ENCODE measurements at regions not wholly inside any gene's neighbourhood (a gene's known extent, or its start where the extent isn't known, plus 50 kb on each side); places are given as distances from the start of the nearest gene placed in this dataset.
A peak's percentile ranks its signal among the peaks of the same experiment; 100 is the strongest.

DNA sequence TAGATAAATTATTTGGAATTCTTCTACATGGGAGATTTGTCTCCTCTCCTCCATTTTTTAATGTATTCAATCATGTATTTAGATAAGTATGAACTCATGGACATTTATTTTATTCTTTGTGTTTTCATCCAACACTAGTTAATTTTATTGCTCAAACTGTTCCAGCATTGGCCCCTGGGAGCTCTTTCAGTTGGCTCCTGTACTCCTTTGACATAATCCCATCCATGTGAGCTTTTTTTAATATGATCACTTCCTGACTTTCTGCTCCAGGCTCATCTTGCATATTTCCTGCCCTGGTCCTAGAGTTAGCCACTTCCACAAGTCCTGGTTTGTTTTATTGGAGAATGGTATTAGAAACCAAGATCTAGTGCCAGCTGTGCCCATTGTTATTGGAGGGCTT lies 419.0 kb upstream of the CDH11 start:
- Histone ChIP-seq H3K4me3 (no peak overlapping the region), H3K4me1 (no peaks in the 10 kb centered on the region), H3K27me3 (no peaks in the 10 kb centered on the region), H3K4me2 (no peak overlapping the region), H3K9me3 (replicated peaks in 1 of 11) (peaks cover 0 to 9% (median 5%) of the 10 kb centered on the region in 11 experiments; a peak in 11 of 22 replicates), H4K20me1 (no peaks in the 10 kb centered on the region), H3K9ac (no peak overlapping the region), H3K36me3 (no peaks in the 10 kb centered on the region; a peak in 1 of 22 replicates), H3K27ac (no peak overlapping the region)
- TF ChIP-seq Cebpa-rat (IDR thresholded peaks at IDR 0.05), result no peak

- Histone ChIP-seq H3K36me3 (no peaks in the 10 kb centered on the region; a peak in 1 of 22 replicates), H3K27me3 (no peaks in the 10 kb centered on the region), H3K9me3 (replicated peaks in 1 of 11) (peaks cover 0 to 7% (median 0%) of the 10 kb centered on the region in 11 experiments; a peak in 2 of 22 replicates), H4K20me1 (no peaks in the 10 kb centered on the region), H3K4me2 (no peak overlapping the region), H3K27ac (no peak overlapping the region), H3K4me3 (no peak overlapping the region), H3K4me1 (no peaks in the 10 kb centered on the region), H3K9ac (no peak overlapping the region)
- TF ChIP-seq Cebpa-rat (IDR thresholded peaks at IDR 0.05), result no peak
These were observed 417.1 kb upstream of the CDH11 start for GRCh38 chr16:65538976-65539375.

DNA sequence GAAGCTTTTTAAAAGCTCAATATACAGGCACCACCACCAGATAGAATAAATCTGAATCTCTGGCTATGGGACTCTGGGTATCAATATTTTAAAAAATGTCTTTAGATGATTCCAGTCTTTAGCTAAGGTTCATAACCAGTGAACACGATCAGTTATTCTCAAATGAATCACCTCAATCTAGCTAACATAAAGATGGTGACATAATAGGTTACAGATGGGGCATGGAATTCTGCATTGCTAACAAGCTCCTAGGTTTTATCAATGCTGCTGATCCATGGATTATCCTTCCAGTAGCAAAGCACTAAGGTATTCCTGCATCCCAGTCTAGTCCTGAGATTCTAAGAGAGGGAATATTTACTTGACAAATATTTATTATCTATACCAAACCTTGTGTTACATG lies 415.5 kb upstream of the CDH11 start:
- H4K20me1 ChIP-seq, result no peaks in the 10 kb centered on the region
- peaks cover 0 to 7% (median 0%) of the 10 kb centered on the region in 11 experiments; a peak in 2 of 22 replicates for H3K9me3 ChIP-seq (replicated peaks in 1 of 11)
- H3K4me1 ChIP-seq, result no peaks in the 10 kb centered on the region
- H3K36me3 ChIP-seq, result no peaks in the 10 kb centered on the region
- no peaks in the 10 kb centered on the region for H3K27me3 ChIP-seq
- TF ChIP-seq Cebpa-rat (IDR thresholded peaks at IDR 0.05), result no peak
- no peak overlapping the region for H3K9ac ChIP-seq
- no peak overlapping the region for H3K27ac ChIP-seq
- H3K4me2 ChIP-seq, result no peak overlapping the region
- no peak overlapping the region for H3K4me3 ChIP-seq

DNA sequence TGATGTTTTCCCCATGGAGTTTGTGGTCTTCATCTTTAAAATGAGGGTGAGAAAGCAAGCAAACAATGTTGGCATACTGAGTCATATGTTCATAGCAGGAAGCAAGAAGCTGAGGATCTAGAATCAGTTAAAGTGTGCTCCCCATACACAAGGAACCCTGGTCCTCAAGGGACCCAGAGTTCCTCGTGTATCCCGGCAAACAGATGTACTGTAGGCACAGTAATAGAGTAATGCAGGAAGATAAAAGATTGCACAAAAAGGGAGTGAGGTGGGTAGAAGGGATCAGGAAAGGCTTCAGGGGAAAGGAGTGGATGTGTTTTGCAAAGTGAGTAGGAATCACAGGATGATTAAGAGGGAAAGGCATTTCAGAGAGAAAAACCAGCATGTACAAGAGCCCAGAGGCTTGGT lies 412.3 kb upstream of the CDH11 start:
- Histone ChIP-seq H3K36me3 (no peaks in the 10 kb centered on the region), H3K27ac (no peak overlapping the region), H3K4me1 (no peaks in the 10 kb centered on the region), H3K9ac (no peak overlapping the region), H3K4me2 (no peak overlapping the region), H3K27me3 (no peaks in the 10 kb centered on the region), H3K9me3 (replicated peaks in 1 of 11) (peaks cover 0 to 13% (median 8%) of the 10 kb centered on the region in 11 experiments; a peak in 10 of 22 replicates), H3K4me3 (no peak overlapping the region), H4K20me1 (no peaks in the 10 kb centered on the region)
- TF ChIP-seq Cebpa-rat (IDR thresholded peaks at IDR 0.05), result no peak

- no peak overlapping the region for H3K4me2 ChIP-seq
- no peak overlapping the region for H3K4me3 ChIP-seq
- H3K27me3 ChIP-seq, result no peaks in the 10 kb centered on the region
- no peaks in the 10 kb centered on the region for H4K20me1 ChIP-seq
- no peaks in the 10 kb centered on the region for H3K36me3 ChIP-seq
- no peak overlapping the region for H3K9ac ChIP-seq
- no peak for TF ChIP-seq Cebpa-rat (IDR thresholded peaks at IDR 0.05)
- H3K4me1 ChIP-seq, result no peaks in the 10 kb centered on the region
- H3K9me3 ChIP-seq (replicated peaks in 1 of 11), result peaks cover 11 to 22% (median 16%) of the 10 kb centered on the region in 11 experiments
- no peak overlapping the region for H3K27ac ChIP-seq
These were observed 411.0 kb upstream of the CDH11 start for GRCh38 chr16:65532846-65533245.

DNA sequence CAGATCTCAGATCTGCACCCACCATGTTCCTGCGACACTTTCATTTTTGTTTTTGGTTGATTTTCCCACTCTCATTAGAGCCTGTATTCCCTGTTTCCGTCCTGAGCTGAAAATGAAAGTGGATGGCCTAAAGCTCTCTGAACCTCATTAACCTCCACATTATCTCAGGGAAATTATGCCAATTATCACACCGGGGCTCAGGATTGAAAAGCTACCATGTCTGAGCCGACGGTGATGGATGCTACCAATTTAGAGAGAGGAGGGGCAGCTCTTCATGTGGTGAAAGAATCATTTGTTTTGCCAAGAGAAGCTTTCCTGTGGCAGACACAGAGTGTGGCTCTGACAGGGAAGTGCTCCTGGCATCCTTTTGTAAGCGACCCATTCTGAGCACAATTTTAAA lies 410.4 kb upstream of the CDH11 start:
- H3K4me3 ChIP-seq, result no peak overlapping the region
- H3K4me1 ChIP-seq, result no peaks in the 10 kb centered on the region
- no peak overlapping the region for H3K9ac ChIP-seq
- H3K27ac ChIP-seq, result no peak overlapping the region
- H3K36me3 ChIP-seq, result no peaks in the 10 kb centered on the region
- no peak for TF ChIP-seq Cebpa-rat (IDR thresholded peaks at IDR 0.05)
- no peak overlapping the region for H3K4me2 ChIP-seq
- no peaks in the 10 kb centered on the region for H4K20me1 ChIP-seq
- H3K9me3 ChIP-seq (replicated peaks in 1 of 11), result peaks cover 17 to 28% (median 22%) of the 10 kb centered on the region in 11 experiments
- H3K27me3 ChIP-seq, result no peaks in the 10 kb centered on the region

DNA sequence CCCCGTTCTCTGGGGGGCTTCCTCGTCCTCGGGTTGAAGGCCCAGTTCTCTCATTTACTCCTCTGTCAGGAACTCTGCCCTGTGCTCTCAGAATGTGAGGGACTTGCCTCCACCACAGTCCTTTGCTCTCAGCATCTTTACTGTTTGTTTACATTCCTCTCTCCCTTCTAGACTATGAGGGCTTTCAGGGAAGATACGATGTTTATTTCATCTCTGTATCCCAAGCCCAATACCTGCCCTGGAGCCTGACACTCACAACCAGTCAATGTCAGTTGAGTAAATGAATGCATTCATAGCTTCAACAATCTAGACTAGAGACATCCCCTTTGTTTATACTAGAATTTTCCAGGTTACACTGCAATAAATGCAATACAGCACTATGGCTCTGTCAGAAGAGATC lies 409.6 kb upstream of the CDH11 start:
- Histone ChIP-seq H3K36me3 (no peaks in the 10 kb centered on the region), H3K9me3 (replicated peaks in 1 of 11) (peaks cover 22 to 32% (median 27%) of the 10 kb centered on the region in 11 experiments), H3K27ac (no peak overlapping the region), H3K27me3 (no peaks in the 10 kb centered on the region), H3K4me2 (no peak overlapping the region), H3K4me1 (peaks cover 0 to 2% (median 0%) of the 10 kb centered on the region in 10 experiments; a peak in 1 of 20 replicates), H3K4me3 (no peak overlapping the region), H4K20me1 (no peaks in the 10 kb centered on the region), H3K9ac (no peak overlapping the region)
- TF ChIP-seq Cebpa-rat (IDR thresholded peaks at IDR 0.05), result no peak

DNA sequence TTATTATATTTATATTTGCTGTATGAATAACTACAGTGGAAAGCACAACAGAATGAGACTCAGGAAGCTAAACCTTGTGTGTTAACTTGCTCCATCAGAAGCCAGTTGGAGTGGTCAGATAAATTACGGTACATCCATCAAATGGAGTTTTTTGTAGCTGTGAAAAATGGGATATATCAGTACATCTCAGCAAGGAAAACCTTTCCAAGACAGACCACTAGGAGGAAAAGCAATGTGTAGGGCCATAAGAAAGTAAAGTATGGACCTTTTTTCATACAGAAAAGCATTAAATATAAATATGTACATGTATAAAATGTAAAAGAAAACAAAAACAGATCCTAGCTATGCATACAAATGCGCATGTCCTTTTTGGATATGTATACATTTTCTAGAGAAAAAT lies 403.8 kb upstream of the CDH11 start:
- Histone ChIP-seq H3K4me1 (peaks cover 20 to 56% (median 51%) of the 10 kb centered on the region in 10 experiments), H3K4me3 (no peak overlapping the region), H4K20me1 (no peaks in the 10 kb centered on the region), H3K9me3 (replicated peaks in 1 of 11) (peaks cover 20 to 27% (median 24%) of the 10 kb centered on the region in 11 experiments), H3K36me3 (no peaks in the 10 kb centered on the region), H3K27me3 (no peaks in the 10 kb centered on the region), H3K4me2 (peak overlapping the region in 3 of 11 experiments; percentile 71 to 75 (median 74); a peak in 4 of 22 replicates), H3K9ac (no peak overlapping the region), H3K27ac (peak overlapping the region in 3 of 11 experiments; percentile 68 to 75 (median 71); a peak in 3 of 22 replicates)
- no peak for TF ChIP-seq Cebpa-rat (IDR thresholded peaks at IDR 0.05)

- Histone ChIP-seq H3K36me3 (no peaks in the 10 kb centered on the region), H3K4me2 (peak overlapping the region; percentile 67 to 90 (median 74)), H3K4me3 (no peak overlapping the region), H3K4me1 (peaks cover 20 to 63% (median 58%) of the 10 kb centered on the region in 10 experiments), H4K20me1 (no peaks in the 10 kb centered on the region), H3K9me3 (replicated peaks in 1 of 11) (peaks cover 14 to 25% (median 19%) of the 10 kb centered on the region in 11 experiments), H3K9ac (peak overlapping the region in 9 of 11 experiments; percentile 19 to 65 (median 47); a peak in 12 of 22 replicates), H3K27ac (peak overlapping the region in 9 of 11 experiments; percentile 52 to 75 (median 66); a peak in 18 of 22 replicates), H3K27me3 (no peaks in the 10 kb centered on the region)
- no peak for TF ChIP-seq Cebpa-rat (IDR thresholded peaks at IDR 0.05)
These were observed 403.1 kb upstream of the CDH11 start for GRCh38 chr16:65524997-65525396.

DNA sequence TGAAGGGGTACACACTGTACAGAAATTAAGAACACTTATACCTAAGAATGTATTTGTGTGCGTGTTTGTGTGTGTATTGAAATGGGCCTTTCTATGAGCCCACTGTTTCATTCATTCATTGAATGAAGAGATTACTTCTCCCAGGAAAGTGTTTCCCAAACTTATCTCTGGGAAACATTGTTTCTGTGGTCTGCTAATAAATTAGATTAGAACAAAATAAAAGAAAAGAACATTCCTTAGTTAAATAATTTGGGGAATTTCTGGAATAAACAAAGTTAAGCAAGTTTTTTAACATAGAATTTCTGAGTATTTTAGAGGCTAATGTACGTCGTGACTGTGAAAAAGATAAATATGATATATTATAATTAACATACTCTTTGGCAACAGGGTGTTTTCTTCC lies 402.4 kb upstream of the CDH11 start:
- H3K9me3 ChIP-seq (replicated peaks in 1 of 11), result peaks cover 14 to 25% (median 18%) of the 10 kb centered on the region in 11 experiments
- no peaks in the 10 kb centered on the region for H4K20me1 ChIP-seq
- H3K27ac ChIP-seq, result peak overlapping the region in 8 of 11 experiments; percentile 54 to 75 (median 67); a peak in 13 of 22 replicates
- TF ChIP-seq Cebpa-rat (IDR thresholded peaks at IDR 0.05), result no peak
- H3K36me3 ChIP-seq, result no peaks in the 10 kb centered on the region
- peak overlapping the region in 4 of 11 experiments; percentile 47 to 65 (median 50); a peak in 5 of 22 replicates for H3K9ac ChIP-seq
- peak overlapping the region in 10 of 11 experiments; percentile 67 to 90 (median 74); a peak in 20 of 22 replicates for H3K4me2 ChIP-seq
- peaks cover 20 to 71% (median 64%) of the 10 kb centered on the region in 10 experiments for H3K4me1 ChIP-seq
- no peak overlapping the region for H3K4me3 ChIP-seq
- no peaks in the 10 kb centered on the region for H3K27me3 ChIP-seq

Measured in BLaER1 treated with 17β-estradiol and CSF1 and Interleukin-3, amounts not matched to agents 10 nM and 100 nM (cell line).